ENCODE measurements at regions not wholly inside any gene's neighbourhood (a gene's known extent, or its start where the extent isn't known, plus 50 kb on each side); places are given as distances from the start of the nearest gene placed in this dataset.

DNA sequence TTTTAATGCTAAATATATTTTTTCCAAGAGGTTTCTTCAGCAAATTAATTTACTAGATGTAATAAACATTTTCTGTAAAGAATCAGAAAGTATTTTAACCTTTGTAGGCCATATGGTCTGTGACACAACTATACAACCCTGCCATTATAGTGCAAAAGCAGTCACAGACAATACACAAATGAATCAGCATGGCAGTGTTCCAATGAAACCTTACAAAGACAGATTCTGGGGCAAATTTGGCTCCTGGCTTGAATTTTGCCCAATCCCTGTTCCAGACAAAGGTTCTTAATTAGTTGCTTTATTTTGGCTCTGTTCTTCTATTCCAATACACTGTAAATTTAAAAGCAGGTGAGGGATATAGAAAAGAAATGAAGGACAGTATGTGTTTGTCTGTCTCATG is 352.5 kb downstream of the C12orf50 start:
- TF ChIP-seq, protein P1, sequence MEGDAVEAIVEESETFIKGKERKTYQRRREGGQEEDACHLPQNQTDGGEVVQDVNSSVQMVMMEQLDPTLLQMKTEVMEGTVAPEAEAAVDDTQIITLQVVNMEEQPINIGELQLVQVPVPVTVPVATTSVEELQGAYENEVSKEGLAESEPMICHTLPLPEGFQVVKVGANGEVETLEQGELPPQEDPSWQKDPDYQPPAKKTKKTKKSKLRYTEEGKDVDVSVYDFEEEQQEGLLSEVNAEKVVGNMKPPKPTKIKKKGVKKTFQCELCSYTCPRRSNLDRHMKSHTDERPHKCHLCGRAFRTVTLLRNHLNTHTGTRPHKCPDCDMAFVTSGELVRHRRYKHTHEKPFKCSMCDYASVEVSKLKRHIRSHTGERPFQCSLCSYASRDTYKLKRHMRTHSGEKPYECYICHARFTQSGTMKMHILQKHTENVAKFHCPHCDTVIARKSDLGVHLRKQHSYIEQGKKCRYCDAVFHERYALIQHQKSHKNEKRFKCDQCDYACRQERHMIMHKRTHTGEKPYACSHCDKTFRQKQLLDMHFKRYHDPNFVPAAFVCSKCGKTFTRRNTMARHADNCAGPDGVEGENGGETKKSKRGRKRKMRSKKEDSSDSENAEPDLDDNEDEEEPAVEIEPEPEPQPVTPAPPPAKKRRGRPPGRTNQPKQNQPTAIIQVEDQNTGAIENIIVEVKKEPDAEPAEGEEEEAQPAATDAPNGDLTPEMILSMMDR (IDR thresholded peaks at IDR 0.05), result no peak
- no peak for TF ChIP-seq POLR2A (IDR thresholded peaks at IDR 0.05)

Measured in transverse colon (tissue), 3 donors.